PC-9 (cell line): ENCODE measurements at regions not wholly inside any gene's neighbourhood (a gene's known extent, or its start where the extent isn't known, plus 50 kb on each side); places are given as distances from the start of the nearest gene placed in this dataset.

ENCODE experiments used
- EZH2 ChIP-seq: fragments of 200-600 bp; sonication (generic); IDR thresholded peaks from 2 replicates; pipeline ENCODE4 v1.8.0; 2017; ENCODE audit warnings: antibody characterized with exemption, low read depth
- TF ChIP-seq, protein P1 (sequence below): fragments of 200-600 bp; sonication (generic); conservative IDR thresholded peaks from 2 replicates; pipeline ENCODE4 v1.6.1; 2017; ENCODE audit warnings: mixed run types, antibody characterized with exemption, mild to moderate bottlenecking, moderate library complexity

DNA sequence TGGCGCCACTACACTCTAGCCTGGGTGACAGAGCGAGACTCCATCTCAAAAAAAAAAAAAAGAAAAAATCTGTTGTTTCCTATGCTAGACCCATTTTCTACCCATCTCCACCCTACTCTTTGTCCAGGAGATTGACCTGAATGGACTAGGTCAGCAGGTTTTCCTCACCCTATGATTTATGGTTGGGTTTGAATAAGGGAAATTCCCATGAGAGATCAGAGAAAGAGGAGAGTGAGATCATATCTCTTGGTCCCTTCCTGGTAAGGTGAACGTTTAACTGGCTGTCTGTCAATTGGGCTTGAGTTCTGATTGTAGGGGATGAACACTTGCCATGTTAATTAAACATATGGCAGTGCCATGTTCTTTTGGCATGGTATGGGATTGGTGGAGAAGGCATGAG, 387.4 kb downstream of the MAN2A1 start:
- TF ChIP-seq, protein P1, sequence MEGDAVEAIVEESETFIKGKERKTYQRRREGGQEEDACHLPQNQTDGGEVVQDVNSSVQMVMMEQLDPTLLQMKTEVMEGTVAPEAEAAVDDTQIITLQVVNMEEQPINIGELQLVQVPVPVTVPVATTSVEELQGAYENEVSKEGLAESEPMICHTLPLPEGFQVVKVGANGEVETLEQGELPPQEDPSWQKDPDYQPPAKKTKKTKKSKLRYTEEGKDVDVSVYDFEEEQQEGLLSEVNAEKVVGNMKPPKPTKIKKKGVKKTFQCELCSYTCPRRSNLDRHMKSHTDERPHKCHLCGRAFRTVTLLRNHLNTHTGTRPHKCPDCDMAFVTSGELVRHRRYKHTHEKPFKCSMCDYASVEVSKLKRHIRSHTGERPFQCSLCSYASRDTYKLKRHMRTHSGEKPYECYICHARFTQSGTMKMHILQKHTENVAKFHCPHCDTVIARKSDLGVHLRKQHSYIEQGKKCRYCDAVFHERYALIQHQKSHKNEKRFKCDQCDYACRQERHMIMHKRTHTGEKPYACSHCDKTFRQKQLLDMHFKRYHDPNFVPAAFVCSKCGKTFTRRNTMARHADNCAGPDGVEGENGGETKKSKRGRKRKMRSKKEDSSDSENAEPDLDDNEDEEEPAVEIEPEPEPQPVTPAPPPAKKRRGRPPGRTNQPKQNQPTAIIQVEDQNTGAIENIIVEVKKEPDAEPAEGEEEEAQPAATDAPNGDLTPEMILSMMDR = no peak
- TF ChIP-seq EZH2 = no peak
